NAMALWA (cell line): ENCODE measurements at regions not wholly inside any gene's neighbourhood (a gene's known extent, or its start where the extent isn't known, plus 50 kb on each side); places are given as distances from the start of the nearest gene placed in this dataset.

Experiments
- DNase-seq: peaks from one replicate; pipeline ENCODE4 v3.0.0-alpha.2; 2015; ENCODE audit warnings: low spot score

DNA sequence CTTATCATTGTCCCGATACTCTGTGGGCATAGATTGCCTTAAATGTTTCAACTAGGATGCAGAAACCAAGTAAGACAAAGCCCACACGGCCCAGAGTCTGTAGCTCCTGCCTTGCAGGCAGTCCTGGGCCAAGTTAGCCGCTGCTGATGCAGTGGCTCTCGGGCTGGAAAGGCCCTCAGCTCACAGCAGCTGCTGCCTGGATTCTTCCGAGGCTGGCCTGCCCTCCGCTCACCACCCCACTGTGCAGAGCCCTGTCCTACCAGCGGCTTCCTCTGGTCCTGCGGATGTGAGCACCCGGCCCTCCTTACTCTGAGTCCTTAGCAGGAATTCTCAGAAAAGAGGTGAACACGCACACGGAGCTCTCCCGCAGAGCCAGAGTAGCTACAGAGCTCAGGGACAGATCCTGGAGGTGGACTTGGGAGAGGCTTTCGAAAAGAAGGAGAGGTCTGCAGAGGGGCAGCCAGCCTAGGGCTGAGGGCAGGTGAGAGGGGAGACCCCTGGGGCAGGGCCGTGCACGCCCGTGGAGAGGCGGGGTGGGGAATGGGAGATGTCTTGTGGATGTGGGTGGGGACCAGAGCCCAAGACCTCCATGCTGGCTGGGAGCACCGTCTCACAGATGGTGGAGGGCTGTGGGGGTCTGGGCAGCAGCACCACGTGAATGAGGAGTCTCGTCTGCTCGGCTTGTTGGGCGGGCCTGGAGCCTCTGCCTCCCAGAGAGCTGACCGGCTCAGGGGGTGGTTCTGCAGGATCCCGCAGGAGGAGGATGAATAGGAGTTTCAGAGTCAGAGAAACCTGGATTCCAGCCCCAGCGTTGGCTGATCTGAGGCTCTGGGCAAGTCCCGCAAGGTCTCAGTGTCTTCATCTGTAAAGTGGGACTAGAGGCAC is 117.4 kb upstream of the B3GAT1 start:
- DNase-seq = no peak

DNA sequence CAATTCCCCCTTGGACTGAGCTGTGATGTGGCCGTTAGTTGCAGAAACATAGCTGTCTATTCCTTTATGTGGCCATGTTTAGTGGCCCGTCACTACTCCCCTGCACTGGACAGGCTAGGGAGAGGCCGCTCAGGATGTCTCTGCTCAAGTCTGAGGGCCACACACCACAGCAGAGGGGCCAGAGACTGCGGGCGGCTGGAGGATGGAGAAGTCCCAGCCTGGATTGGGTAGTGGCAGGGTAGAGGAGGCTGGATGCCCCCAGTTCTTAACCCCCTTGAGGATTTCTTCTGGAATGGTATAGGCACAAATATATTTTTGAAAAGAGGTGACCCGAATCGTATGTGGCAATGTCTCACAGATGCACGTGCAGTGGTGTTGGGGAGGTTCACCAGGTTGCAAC is 116.4 kb upstream of the B3GAT1 start:
- no peak for DNase-seq

DNA sequence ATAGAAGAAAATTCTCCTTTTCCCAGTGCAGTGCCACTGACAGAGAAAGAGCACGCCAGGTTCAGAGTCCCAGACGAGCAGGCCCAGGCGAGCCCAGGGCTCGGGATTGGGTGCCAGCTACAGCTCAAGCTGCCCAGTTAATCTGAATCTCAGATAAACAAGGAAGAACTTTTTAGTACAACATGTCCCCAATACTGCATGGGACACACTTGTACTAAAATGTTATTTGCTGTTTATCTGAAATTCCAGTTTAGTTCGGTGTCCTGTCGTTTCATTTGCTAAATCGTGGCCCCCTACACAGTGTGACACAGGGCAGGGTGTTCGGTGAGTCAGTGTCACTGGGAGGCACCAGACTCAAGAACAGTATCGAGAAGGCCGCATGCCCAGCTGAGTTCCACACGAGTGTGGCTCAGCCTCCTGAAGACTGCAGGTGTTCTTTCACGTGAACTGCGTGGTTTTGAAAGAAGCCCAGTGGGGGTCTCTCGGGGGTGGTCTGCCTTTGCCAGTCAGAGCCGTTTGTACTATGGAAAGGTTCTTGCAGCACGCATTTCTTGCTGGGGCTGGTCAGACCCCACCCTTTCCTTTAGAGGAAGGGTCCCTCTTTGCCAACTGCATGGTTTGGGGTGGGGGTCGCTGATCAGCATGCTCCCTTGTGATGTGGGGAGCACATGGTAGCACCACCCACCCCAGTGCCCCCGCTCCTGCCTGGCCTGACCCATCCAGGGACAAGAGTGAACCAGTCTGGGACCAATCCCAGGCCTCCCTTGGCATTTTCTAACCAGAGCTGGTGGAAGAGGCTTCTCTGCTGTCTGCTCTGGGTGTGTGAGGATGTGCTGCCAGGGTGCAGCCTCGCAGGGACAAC is 115.6 kb upstream of the B3GAT1 start:
- no peak for DNase-seq

DNA sequence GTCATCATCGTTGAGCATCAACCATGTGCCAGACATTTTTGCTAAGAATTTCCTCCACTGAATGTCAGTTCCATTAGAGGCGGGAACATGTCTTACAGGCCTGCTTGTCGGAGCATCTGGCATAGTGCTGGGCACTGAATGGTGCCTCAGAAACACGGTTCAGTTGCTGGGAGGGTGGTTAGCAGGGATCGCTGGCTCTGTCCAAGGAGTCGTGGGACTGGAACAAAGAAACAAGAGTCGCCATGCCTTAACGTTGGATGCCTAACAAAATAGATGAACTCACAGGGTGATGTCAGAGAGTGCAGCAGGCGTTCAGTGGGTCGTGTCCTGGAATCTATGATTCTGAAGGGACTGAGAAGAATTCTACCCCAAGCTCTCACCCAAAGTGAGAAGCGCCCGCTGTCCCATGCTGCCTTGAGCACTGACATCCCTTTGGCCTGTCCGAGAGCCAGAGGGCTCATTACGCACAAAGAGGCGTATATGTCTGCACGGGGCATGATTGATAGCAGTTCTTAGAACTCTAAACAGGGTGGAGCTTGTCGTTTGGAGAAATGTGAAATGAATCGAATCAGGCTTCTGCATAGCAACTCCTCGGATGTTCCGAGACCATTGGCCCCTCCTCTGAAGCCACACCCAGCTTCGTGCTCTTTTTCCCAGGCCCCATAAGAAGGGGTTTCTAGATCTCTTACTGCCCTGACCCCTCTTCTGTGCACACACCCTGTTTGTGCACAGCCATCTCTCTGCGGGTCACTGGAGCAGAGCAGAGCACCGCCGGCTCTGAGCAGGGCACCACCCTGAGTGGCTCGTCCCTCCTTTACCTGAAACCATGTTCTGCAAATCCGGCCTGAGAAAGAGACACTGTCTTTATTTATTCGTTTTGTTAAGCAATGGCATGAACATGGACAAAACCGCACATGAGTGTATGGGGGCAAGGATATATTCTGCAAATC is 113.1 kb upstream of the B3GAT1 start:
- no peak for DNase-seq

DNA sequence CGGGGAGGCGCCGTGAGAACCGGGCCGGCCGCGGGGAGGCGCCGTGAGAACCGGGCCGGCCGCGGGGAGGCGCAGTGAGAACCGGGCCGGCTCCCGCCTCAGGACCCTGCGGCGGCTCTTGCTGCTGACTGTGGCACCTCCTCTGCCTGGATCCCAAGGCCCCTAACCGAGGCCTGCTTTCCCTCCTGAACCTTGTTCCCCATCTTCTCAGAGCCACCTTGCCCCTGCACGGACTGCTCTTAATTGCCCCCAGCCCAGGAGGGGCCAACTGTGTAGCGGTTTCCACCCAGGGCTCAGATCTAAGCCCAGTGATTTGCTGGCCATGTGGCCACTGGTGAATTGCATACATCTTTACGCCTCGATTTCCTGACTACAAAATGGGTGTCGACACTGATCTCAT is 112.2 kb upstream of the B3GAT1 start:
- no peak for DNase-seq

DNA sequence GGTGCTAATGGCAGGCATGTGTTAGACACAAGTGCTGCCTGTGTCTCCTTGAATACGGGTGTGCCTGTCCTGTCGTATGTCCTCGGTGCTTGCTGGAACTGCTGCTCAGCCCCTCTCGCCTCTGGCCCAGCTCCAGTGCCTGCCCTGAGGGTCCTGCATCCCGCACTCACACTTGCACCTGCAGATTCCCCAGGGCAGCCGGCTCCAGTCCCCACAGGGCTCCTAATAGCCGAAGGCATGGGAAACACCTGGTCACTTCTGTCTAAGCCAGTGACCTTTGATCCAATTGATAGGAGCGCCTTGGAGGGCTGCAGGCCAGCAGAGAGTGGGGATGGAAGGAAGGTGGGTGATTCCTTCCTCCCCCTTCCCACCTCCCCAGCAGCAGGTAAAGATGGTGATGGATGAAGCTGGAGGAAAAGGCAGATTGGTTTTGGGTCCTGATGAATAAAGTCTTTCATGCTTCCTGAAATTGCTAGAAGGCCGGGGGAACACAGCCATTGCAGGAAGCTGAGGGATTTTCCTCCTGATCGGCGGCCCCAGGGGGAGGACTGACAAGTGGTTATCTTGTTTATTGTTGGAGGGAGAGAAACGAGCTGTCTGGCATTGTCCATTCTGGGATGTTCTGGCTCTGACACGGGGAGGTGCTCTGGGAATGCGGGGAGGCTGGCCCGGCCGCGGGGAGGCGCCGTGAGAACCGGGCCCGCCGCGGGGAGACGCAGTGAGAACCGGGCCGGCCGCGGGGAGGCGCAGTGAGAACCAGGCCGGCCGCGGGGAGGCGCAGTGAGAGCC is 110.9 kb upstream of the B3GAT1 start:
- no peak for DNase-seq

DNA sequence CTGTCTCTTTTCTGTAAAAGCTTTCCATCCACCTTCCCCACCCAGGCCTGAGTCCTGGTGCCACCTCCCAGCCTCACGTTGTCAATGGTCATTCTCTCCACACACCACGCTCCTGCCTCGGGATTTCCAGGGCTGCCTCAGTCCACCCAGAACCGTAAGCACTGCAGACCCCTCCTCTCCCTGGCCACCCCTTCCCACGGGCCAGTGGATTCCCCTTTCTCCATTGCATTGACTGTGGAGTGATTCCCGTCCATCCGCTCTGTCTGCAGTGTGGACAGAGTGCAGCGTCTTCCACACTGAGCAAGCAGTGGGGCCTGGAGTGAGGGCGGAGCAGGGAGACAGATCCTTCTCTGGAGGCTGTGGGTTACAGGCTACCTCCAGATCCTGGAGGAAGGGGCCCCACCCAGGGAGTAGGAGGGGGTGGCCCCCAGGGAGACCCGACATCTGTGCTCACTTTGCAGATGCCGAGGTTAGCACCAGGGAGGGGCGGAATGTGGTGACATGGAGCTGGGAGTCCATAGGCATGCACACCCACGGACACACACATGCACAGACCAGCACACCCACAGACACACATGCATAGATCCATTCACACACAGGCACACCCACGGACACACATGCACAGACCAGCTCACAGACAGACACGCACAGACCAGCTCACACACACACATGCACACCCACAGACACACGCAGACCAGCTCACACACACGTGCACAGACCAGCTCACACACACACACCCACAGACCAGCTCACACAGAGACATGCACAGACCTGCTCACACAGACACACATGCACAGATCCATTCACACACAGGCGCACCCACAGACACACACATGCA is 109.6 kb upstream of the B3GAT1 start:
- no peak for DNase-seq

DNA sequence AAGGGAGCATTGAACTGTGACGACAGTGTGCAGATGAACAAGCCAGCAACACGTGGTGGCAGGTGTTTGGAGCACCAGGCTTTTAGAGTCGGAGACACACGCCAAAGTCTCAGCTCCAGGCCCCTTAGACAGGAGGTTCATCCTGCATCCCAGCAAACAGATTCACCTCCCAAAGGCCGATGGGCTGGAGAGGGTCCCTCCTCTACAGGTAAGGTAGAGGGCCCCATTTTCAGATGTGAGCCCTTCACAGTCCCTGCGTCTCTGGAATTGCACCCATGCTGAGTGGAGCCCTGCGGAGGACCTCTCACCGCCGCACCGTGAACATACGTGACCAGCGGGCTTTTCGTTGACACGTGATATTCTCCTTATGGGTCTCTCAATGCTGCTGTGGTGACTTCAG is 109.0 kb upstream of the B3GAT1 start:
- DNase-seq = no peak

DNA sequence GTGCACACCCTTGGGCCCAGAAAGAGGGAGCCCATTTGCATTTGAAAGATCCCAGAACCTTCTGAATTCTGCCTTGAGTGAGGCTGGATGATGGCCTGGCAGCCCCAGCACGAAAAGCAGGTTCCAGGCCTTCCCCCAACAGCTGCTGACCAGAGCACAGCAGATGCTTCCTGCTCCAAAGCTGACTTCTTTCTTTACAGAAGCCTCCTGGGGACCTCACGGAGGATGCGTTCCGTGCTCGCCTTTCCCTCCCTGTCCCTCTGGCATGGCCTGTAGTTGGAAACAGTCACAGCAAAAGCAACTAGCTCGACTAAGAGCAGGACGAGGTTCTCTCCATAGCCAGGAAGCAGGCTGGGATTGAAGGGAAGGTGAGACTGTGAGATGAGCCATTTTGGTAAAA is 107.7 kb upstream of the B3GAT1 start:
- DNase-seq = no peak

DNA sequence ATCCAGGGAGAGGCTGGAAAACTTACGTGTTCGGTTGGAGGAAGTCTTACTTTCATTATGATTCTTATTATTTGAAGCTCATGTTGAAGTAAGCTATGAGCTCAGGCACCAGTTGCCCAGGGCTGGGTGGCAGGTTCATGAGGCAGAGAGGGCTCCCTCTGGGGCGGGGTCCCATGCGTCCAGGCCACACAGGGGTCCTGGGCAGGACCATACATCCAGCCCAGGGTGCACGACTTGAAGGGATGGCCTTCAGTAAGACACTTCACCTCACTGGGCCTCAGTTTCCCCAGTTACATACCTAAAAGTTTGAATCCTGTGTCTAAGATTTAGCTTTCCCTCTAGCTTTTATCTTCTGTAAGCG is 107.3 kb upstream of the B3GAT1 start:
- DNase-seq = no peak

DNA sequence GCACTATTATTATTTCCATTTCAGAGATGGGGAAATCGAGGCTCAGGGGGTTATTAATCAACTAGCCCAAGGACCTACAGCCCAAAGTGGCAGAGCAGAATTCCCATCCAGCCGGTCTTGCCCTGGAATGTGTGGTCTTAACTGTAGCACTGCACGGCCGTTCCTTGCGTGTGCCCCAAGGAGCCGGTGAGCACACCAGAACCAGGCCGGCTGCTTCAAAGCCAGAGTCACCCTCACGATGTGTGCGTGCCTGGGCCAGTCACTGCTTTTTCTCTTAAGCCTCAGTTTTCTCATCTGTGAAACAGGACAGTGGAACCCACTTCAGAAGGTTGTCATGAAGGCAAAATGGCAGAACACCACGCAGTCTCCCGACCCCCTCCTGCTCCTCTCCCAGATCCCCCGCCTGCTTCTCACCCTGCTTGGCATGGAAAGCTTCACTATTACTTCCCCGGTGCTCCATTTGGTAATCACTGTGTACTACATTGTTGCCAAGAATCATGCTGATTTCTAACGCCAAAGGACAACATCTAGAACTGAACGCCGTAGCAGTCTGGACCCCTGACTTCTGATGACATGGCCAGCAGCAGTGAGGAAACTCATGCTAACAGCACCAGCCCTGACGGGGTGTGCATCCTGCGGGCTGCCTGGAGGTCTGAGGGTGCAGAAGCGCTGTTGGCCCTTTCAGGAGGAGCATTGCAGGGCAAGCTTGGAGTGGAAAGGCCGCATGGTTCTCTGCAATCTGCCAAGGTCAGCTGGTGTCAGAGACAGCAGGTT is 106.8 kb upstream of the B3GAT1 start:
- DNase-seq = no peak

DNA sequence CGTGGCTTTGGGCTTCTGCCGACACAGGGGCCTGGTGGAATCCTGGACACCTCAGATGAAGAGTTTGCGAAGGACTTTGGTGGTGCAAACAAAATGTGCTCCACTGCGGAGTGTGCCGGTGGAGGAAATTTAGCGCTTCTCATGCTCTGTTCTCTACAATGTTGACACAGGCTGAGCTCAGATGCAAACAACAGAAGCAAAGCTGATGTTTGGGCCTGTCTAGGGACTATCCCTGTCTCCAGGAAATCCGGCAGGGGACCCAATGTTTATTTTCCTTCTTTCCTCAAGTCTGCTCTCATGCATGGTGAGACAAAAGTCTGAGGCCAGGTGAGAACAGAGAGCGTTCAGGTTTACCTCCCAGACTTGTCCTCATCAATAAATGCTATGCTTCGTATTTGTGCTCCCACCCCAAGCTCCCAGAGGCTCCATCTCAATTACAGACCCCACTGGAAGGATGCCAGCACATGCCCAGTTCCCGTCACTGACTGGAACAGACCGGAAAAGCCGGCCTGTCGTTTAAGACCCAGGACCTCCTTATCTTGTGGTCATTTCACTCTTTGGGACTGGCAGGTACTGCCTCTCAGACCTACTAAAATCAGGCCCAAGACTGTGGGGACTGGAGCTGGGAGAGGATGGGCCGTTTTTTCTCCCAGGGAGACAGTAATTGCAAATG is 105.7 kb upstream of the B3GAT1 start:
- DNase-seq = no peak

DNA sequence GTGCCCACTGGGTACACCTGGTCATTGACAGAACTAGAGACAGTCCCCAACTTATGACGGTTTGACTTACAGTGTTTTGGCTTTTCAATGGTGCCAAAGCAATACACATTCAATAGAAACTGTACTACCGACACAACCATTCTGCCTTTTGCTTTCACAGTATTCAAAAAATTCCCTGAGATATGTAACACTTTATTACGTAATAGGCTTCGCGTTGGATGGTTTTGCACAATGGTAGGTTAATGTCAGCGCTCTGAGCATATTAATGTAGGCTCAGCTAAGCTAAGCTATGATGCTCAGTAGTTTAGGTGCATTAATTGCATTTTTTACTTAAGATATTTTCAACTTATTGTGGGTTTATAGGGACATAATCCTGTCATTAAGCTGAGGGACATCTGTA is 105.1 kb upstream of the B3GAT1 start:
- no peak for DNase-seq

DNA sequence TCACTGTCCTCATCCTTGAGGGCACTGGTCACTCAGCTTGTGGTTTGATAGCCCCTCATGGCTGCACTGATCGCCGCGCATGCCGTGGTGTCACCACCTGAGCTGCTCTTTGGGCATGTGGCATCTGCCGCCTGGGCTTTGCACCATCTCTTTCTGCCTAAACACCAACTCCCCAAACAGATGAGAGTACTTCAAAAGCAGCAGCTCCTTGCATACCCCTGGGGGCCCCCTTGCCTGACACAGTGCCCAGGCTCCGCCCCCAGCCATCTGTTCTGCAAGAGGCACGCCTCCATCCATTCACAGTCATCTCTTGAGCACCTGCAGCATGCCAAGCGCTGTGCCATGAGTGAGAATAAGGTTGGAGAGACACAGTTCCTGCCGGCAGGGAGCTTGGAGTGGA is 104.5 kb upstream of the B3GAT1 start:
- no peak for DNase-seq

DNA sequence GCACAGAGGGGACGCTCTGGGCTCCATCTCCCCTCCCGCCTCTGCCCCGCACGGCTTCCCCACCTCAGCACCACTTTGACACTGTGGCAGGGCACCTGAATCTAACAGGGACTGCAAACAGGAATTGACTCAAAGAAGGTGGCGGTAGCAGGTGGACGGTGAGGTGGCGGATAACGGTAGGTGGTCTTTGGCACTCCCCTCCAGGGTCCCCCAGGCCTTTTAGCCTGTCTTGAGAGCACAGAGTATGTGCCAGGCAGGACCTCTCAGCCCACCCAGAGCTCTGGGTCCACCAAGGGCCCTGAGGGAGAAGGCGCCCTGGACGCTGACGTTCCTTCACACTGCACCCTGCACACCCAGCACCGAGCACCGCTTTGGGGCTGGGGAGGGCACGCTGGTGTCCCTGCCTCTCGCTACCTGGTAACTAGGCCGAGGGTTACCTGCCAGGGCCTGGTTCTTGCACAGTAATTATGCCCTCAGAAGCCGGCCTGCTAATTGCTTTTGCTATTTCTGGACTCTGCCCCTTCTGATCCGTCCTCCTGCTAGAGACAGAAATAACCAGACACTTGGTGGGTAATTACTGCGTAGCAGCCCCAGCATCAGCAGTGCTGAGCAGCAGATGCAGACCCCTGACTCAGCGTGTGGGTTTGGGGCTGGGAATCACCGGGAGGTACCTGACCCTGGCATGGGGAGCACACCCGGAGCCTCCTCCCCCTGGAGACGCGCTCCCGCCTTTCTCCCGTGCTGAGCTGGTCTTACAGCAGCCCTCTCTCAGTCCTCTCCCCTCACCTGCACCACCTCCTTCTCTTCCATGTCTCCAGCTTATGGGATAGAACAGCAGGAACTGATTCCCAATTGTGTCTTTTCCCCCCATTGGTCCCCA is 103.3 kb upstream of the B3GAT1 start:
- DNase-seq = no peak

DNA sequence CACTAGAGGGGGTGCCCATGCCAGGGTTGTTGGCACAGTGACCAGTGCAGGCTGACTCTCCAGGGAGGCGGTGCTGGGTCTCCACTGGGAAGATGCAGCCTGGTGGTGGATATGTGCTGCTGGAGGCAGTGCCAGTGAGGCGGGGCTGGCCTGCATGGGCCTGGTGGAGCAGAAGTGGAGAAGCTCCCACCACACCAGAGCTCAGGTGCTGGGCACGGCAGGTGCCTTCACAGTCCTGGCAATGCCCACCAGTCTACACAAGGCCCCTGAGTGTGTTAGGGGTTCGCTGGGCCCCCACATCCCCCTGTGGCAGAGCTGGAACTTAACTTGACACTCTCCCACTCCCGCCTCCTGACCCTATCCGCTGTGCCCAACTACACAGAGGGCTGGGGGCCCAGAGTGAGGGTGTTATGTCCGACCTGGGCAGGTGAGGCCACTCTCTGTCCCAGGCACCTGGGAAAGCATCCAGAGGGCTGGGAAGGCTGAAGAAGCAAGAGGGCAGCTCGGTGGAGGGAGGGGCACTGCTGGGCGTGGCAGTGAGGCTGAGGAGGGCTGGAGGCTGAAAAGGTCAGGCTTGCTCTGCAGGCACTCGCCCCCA is 102.4 kb upstream of the B3GAT1 start:
- DNase-seq = no peak

DNA sequence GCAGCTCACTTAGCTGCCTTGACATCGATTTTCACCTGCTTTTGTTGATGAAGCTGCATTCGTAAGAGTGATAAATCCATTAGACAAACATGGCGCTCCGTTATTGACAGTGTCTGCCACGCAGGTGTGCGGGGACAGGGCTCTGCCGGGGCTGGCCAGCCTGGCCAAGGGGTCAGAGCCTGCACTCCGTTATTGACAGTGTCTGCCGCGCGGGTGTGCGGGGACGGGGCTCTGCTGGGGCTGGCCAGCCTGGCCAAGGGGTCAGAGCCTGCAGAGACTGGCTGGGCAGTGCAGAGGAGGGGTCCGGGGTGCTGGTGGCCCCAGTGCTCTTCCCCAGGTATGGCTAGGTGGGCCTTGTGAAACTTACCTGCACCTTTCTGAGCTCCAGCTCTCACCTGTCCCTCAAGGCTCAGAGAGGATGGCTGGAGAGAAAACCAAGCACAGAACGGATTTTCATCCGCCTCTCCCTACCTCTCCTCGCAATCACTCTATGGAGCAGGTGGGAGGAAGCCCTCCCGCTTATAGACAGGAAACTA is 101.6 kb upstream of the B3GAT1 start:
- no peak for DNase-seq
